ENCODE measurements at regions not wholly inside any gene's neighbourhood (a gene's known extent, or its start where the extent isn't known, plus 50 kb on each side); places are given as distances from the start of the nearest gene placed in this dataset.
"Not testable (repeated sequence)": the region's sequence is repeated elsewhere in the genome, so short reads cannot be mapped to it uniquely, and the experiment has no call there.

DNA sequence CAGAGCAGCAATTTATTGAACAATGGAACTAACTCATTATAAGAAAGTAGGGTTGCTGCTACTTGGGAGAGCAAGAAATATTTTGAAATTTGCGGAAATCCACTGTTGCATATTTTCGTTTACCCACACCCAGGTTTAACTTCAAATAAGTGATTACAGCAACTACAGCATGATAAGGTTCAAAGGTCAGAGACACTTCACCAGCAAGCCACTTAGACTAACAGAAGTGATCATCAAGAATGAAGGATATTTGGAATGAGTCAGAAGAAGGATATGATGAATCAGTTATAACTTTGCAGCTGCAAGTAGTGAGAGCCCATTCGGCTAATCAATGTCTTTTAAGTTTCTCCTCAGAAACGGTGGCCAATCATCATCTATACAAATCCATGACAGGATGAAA is 199.3 kb downstream of the TMA16 start:
- no peak for DNase-seq (ENCODE audit: low read depth)

DNA sequence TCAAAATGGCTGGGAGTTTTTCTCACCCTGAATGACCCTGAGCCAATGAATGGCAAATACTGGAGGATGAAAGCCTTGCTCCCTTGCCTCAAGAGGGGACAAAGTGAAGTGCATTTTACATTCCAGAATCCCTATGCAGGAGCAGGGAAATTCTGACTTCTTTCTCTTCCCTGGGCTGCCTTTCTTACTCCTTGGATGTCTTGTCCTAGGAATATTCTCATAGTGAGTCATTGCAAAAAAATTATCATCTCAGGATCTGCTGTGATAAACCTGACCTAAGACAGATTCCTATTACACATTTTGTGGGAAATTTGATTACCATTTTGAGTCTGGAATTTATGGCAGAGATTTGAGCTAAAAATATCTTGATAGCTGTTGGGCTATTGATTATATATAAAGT is 199.9 kb downstream of the TMA16 start:
- no peak for DNase-seq (ENCODE audit: low read depth)

DNA sequence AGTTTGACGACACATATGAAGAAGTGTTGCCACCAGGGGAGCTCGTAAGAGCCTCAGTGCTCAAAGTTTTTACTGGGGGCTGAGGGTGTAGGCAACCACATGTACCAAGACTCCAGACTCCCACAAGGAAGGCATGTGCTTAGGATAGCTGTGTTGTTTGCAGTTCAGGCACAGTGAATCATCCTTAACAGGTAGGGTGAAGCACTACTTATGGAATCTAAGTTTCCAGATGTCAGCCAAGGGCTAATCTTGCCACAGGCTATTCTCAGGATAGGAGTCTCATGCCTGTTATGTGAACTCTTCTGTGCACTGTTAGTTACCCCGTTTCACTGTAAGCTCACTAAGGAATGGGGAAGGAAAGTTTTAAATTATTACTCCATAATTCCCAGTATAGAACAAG is 202.6 kb downstream of the TMA16 start:
- DNase-seq (ENCODE audit: low read depth) = no peak

DNA sequence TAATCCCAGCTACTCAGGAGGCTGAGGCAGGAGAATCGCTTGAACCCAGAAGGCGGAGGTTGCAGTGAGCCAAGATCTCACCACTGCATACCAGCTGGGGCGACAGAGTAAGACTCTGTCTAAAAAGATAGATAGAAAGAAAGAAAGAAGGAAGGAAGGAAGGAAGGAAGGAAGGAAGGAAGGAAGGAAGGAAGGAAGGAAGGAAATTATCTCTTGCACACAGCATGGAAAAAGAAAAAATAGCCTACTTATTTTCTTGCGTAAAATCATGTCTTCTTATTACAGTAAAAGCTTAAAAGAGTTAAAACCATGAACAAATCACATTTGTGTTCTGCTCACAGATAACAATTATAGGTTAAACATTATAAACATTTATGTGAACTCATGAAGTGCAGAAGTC is 205.9 kb downstream of the TMA16 start:
- DNase-seq (ENCODE audit: low read depth) = not testable (repeated sequence)

DNA sequence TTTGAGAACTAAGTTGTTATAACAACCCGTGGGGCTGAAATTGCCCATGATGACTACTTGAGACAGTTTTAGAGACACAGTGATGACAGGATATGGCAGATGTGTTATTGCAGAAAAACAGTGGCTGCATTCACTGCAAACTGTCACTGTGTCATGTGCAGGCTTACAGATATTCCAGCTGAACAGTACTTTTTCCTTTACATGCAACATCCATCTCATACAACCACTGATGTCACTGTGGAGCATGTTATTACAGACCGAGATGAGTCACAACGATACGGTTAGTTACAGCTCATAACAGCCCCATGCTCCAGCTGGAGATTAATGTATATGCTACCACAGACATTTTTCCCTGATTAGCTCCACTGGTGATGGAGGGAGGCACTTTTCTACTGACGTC is 207.4 kb downstream of the TMA16 start:
- no peak for DNase-seq (ENCODE audit: low read depth)

DNA sequence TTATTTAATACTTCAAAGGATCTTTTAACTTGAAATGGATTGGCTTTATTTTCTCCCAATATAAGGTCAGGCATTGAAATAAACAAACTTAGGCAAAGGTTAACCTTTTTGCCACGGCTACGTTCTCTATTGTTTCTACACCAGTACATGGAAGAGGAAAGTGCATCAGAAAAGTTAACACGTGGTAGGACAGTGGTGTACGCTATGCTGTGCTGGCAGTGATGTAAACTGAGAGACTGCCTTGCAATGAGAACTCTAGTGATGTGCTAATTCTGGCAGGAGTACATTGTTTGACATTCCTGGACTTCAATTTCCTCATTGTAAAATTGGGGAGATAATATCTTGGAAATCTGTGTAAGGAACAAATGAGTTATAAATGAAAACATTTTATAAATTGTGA is 208.2 kb downstream of the TMA16 start:
- no peak for DNase-seq (ENCODE audit: low read depth)

DNA sequence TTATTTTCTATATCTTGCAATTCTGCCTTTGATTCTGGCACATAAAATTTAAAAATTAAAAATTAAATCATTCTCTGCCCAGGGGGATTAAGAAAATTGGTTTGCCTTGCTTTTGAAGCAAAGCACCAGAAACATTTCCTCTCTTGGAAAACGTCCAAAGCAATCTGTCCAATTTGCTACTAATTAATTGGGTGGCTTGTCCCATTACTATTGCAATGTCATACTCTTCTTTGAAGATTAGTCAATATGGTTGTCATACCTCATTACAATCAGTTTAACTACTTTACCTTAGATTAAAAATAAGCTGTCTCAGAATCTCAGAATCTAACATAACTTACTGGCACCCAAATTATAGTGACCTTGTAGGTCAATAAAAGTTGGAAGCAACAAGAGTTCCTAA is 208.8 kb downstream of the TMA16 start:
- DNase-seq (ENCODE audit: low read depth) = no peak

DNA sequence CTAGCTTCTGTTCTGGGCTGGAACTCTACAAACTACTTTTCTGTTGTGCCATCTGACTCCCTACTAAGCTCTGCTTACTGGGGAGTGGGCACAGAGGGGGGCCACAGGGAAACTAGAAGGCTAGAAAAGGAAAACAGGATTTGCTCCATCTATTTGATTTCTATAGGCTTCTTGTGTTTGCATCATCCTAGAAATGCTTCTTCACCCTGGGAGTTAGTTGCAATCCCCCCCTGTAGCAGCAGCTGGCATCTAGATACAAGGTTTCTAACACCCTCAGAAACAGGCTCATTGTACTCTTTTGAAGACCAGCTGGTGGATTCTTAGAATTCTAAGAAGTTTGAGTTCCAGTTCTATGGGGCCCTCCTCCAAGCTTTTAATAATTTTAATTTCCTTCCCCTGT is 213.4 kb downstream of the TMA16 start:
- DNase-seq (ENCODE audit: low read depth) = no peak

DNA sequence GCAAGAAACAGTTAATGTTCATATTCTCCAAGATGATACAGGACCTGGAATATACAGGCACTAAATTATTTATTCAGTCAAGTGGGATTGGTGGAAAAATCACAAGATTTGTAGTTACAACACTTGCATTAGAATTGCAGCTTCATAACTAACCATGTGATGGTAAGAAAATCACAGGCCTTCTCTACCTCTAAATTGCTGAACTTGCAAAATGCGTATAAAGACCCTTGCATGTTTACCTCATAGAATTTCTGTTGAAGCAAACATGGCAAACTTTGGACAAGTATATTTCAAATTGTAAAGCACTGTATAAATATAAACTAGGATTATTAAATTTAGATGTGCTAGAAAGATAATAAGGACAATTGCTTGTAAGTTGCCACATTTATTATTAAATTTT is 215.1 kb downstream of the TMA16 start:
- no peak for DNase-seq (ENCODE audit: low read depth)

DNA sequence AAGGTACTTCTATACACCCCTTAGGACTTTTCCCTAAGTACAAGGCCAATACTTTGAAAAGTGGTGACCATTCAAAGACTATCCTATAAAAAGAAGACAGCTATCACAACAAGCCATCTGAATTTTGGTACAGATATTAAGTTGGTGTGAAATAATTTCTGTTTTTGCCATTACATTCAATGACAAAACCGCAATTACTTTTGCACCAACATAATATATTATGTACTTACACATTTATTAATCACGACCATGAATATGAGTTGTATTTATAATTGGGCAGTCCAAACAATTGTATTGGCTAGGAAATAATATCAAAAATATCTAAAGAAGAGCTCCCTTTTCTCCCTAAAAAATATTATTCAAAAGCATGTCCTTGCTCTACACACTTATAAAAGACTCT is 215.7 kb downstream of the TMA16 start:
- DNase-seq (ENCODE audit: low read depth) = no peak

DNA sequence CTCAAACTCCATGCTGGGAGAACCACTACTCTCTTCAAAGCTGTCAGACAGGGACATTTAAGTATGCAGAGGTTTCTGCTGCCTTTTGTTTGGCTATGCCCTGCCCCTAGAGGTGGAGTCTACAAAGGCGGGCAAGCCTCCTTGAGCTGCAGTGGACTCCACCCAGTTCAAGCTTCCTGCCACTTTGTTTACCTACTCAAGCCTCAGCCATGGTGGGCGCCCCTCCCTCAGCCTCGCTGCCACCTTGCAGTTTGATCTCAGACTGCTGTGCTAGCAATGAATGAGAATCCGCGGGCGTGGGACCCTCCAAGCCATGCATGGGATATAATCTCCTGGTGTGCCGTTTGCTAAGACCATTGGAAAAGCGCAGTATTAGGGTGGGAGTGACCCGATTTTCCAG is 230.0 kb downstream of the TMA16 start:
- DNase-seq (ENCODE audit: low read depth) = not testable (repeated sequence)

DNA sequence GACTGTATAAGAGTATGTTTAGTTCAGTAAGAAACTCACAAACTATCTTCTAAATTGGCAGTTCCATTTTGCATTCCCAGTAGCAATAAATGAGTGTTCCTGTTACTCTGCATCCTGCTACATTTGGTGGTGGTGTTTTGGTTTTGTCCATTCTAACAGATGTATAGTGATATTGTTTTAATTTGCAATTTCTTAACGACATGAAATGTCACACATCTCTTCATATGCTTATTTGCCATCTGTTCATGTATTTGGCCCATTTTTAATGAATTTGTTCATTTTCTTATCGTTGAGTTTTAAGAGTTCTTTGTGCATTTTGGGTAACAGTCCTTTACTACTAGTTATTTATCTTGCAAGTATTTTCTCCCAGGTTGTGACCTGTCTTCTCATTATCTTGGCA is 232.2 kb downstream of the TMA16 start:
- no peak for DNase-seq (ENCODE audit: low read depth)

DNA sequence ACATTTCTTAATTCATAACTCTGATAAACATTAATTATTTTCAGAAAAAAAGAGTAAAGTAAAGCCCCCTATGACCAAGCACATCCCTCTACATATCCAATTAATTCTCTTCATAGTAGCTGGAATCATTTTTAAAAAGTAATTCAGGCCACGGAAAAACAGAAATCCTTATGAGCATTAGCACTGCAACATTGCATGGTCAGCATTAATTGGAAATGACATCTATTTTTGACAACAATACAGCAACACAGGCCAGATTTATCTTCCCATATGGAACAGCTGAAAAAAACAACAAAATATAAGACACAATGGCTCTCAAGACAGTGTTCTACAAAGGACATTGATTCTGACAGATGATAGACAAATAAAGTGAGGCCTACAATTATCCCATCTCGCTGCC is 236.6 kb downstream of the TMA16 start:
- DNase-seq (ENCODE audit: low read depth) = no peak

DNA sequence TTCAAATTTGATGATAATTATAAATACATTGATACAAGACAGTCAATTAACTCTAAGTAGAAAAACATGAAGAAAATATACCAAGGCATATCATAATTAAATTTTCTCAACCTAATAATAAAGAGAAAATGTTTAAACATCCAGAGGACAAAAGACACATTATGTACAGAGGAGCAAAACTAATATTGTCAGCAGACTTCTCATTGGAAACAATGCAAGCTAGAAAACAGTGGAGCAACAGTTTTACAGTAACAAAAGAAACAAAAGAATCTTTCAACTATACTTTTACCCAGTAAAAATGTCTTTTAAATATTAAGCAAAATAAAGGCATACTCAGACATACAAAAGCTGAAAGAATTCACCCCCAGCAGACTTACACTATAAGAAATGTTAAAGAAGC is 238.0 kb downstream of the TMA16 start:
- DNase-seq (ENCODE audit: low read depth) = no peak

DNA sequence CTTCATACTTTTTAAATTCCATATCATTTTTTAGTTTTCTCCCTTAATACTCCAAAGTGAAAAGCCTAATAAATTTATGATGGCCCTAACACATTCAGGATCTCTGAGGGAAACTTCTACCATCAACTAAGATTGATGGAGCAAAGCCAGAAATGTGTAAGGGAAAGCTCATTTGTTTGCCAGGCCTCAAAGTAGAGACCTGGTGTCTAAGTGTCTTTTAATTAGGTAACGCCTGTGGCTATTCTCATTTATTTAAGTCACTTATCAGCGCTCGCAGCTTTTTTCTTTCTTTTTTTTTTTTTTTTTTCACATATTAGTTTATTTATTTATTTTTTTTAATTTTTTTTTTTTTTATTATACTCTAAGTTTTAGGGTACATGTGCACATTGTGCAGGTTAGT is 242.4 kb downstream of the TMA16 start:
- DNase-seq (ENCODE audit: low read depth) = no peak

DNA sequence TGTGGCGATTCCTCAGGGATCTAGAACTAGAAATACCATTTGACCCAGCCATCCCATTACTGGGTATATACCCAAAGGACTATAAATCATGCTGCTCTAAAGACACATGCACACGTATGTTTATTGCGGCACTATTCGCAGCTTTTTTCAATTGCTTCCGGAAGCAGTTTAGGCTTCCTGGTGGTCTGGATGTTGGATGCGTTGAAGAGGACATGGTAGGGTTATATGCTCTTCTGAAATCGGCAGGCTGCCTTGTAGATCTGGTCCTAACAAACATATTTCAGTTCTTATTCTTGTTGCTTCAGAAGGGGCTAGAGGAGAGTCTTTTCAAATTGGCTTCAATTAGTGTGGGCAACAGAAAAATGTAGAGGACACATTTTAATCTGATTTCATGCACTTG is 243.4 kb downstream of the TMA16 start:
- DNase-seq (ENCODE audit: low read depth) = not testable (repeated sequence)

DNA sequence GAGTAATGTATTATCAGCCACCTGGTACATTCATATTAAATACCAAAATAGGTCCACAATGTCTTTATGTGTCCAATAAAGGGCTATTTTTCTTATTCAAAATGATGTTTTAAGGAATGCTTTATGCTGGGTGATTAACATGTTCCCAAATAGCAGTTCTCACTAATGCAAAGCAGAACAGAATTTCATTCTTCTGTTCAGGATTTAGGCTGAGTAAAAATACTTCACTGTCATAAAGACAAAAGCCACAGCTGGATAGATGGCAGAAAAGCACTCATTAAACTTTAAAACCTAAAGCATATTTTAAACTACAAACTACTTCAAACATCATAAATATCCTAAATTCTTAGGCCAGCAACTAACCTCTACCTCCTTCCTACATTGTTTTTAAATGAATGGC is 244.0 kb downstream of the TMA16 start:
- DNase-seq (ENCODE audit: low read depth) = no peak

DNA sequence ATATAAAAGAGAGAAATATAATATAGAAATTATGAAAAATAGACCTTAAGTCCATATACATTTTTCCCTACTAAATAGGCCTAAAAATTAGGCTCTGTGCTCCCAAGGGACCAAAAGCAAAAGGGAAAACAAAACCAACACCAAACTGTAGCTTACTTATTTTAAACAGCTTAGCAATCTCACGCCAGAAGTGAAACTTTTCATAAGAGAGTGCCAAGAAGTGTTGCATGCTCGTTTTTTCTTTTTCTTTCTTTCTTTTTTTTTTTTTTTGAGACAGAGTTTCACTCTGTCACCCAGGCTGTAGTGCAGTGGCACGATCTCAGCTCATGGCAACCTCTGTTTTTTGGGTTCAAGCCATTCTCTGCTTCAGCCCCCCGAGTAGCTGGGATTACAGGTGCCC is 250.4 kb downstream of the TMA16 start:
- no peak for DNase-seq (ENCODE audit: low read depth)

DNA sequence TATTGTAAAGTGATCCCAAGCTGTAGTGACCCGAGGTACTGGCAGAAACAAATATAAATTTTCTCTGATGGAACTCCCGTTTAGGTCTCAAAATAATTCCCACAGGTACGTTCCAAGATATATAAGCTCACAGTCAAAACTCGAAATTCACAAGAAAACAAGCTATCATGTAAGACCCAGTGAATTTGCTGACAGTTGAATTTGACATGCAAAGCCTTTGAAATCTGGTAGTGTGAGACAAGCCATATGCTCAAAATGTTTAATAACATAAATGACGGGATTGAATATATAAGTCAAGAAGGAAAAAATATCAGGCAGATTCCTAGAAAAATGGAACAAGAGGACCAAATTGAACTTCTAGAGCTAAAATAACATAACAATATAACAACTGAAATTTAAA is 252.8 kb downstream of the TMA16 start:
- DNase-seq (ENCODE audit: low read depth) = no peak

DNA sequence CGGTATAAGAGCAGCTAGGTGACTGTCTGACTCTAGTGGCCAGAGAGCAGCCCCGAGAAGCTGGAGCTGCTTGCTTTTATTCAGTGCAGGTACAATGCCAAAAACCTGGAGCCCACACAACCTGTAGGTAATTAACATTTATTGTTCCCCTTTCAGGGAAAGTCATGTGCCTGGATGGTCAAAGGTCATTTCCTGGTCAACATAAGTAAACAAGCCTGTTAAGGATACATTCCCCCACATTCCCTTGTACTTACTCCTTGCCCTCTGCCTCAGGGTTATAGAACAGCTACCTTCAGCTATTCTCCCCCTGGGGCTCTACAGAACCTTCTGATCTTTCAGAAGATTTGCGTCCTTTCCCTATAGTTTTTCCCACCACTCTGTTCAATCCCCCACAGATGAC is 253.4 kb downstream of the TMA16 start:
- DNase-seq (ENCODE audit: low read depth) = no peak

DNA sequence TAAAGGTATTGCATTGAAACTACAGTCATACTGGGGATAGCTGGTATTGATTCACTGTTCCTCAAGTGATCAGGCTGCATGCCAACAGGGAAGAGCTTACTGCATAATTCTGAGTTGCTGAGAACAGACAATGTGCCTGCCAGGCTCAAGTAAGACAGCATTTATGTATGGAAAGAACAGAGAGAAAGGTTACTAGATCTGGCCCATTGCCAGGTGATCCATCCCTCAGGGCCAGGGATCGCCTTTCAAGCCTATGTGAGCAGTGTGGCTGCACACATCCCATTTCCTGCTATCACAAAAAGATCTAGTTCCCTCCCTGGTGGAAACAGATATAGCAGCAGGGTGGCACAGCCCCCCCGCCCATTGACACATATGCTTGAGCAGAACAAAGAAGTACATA is 254.0 kb downstream of the TMA16 start:
- no peak for DNase-seq (ENCODE audit: low read depth)

DNA sequence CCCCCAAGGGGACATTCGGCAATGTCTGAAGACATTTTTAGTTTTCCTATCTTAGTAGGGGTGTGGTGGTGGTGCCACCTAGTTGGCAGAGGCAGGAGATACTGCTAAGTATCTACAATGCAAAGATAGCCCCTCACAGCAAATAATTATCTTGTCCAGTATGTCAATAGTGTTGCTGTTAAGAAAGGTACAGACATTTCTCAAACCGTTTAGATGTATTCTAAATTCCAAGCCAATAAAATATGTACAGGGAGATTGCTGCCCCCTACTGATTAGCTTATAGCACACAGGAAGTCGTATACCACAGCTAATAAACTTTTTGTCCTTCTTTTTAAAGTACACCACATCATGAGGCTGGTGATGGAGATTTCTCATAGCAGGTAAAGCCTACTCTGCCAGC is 260.5 kb downstream of the TMA16 start:
- DNase-seq (ENCODE audit: low read depth) = peak; percentile 13

DNA sequence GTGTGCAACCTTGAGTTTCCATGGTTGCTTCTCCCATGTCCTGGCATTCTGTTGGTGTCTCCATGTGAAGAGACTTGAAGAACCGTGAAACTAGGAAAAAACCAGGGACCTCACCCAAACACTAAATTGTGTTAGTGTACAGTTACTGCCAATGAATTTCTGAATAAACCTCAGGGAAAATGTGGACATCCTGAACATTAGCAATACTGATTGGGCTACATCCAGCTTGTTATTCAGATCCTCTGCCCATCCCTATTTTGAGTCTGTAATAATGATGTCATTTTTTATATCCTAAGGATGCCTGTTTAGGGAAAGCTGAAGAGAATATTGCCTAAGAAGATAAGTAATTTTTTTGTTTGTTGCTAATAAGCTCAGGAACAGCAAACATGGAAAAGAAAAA is 262.7 kb downstream of the TMA16 start:
- DNase-seq (ENCODE audit: low read depth) = no peak

DNA sequence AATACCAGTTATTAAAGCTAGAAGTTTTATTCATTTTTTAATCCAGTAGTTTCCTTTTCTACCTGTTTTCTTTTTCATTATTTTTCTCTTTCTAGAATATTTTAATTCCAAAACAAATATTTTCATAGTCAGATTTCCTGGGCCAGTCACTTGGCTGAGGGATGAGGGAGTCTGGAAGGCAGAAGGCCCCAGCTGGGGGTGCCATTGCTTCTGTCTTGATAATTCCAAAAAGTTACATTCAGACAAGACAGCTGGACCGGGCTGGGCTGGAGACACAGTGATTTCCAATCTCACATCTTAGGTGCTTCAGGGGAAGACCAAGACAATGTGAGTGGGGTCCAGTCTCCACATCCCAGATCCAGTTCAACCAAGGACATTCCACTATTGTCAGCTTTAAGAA is 263.5 kb downstream of the TMA16 start:
- DNase-seq (ENCODE audit: low read depth) = no peak

DNA sequence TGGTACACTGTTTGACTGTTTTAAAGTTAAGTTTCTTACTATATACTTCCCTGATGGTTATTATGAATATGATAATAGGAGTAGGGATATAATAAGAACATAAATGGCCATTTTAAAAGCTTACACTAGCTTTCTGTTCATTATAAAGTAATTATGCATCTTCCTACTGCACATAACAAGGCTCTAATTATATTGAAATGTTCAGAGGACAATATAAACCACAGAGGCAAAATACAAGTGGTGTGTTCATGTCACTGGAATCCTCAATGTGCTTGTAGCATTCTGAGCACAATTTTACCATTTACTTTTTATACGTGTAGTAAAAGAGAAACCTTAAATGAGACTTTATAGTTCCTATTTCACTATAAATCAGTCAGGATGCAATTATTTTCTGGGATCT is 268.3 kb downstream of the TMA16 start:
- no peak for DNase-seq (ENCODE audit: low read depth)

All from stromal cell of bone marrow (primary cell).